GM23338 (cell line): ENCODE measurements at regions not wholly inside any gene's neighbourhood (a gene's known extent, or its start where the extent isn't known, plus 50 kb on each side); places are given as distances from the start of the nearest gene placed in this dataset.

ENCODE experiments used
- ATAC-seq: fragments of 200-7000 bp; cut with Tn5 transposase; 3 replicates; pipeline ENCODE4 v1.9.1; 2020
- DNase-seq: peaks from one replicate; pipeline ENCODE4 v3.0.0-alpha.2; 2015; ENCODE audit warnings: low spot score
- H2AFZ ChIP-seq: fragments of 200-600 bp; sonication (generic); 2 replicates; pipeline ENCODE4 v1.8.0; 2016; ENCODE audit warnings: antibody characterized with exemption, mild to moderate bottlenecking, moderate library complexity
- H3F3A ChIP-seq: fragments of 200-600 bp; sonication (generic); replicated peaks from 2 replicates; pipeline ENCODE4 v1.8.0; 2017; ENCODE audit warnings: antibody characterized with exemption, mixed run types, low read depth
- H3K27ac ChIP-seq: fragments of 200-600 bp; sonication (generic); 2 replicates; pipeline ENCODE4 v1.6.1; 2016; ENCODE audit warnings: low read depth
- H3K27me3 ChIP-seq: fragments of 200-600 bp; sonication (generic); 2 replicates; pipeline ENCODE4 v1.8.0; 2016; ENCODE audit warnings: mild to moderate bottlenecking, mixed run types, moderate library complexity; ENCODE audit not compliant: insufficient read depth
- H3K36me3 ChIP-seq: fragments of 200-600 bp; sonication (generic); 2 replicates; pipeline ENCODE4 v1.8.0; 2016; ENCODE audit warnings: mild to moderate bottlenecking; ENCODE audit not compliant: insufficient read depth
- H3K4me1 ChIP-seq: fragments of 200-600 bp; sonication (generic); 2 replicates; pipeline ENCODE4 v1.8.0; 2016; ENCODE audit warnings: mild to moderate bottlenecking, moderate library complexity; ENCODE audit not compliant: insufficient read depth
- H3K4me2 ChIP-seq: fragments of 200-600 bp; sonication (generic); 2 replicates; pipeline ENCODE4 v1.7.1; 2017; ENCODE audit warnings: mixed run types
- H3K4me3 ChIP-seq: fragments of 200-600 bp; sonication (generic); 2 replicates; pipeline ENCODE4 v1.6.1; 2016; ENCODE audit warnings: mixed run types
- H3K79me2 ChIP-seq: fragments of 200-600 bp; sonication (generic); replicated peaks from 2 replicates; pipeline ENCODE4 v1.8.0; 2017; ENCODE audit warnings: mild to moderate bottlenecking; ENCODE audit not compliant: insufficient read depth
- H3K9me2 ChIP-seq: fragments of 200-600 bp; sonication (generic); 2 replicates; pipeline ENCODE4 v1.8.0; 2017; ENCODE audit not compliant: insufficient read depth
- H4K20me1 ChIP-seq: fragments of 200-600 bp; sonication (generic); replicated peaks from 2 replicates; pipeline ENCODE4 v1.8.0; 2017; ENCODE audit warnings: mild to moderate bottlenecking; ENCODE audit not compliant: insufficient read depth
- H3K27ac Mint-ChIP-seq: 2 replicates; pipeline ENCODE4 v1.8.0; 2020; ENCODE audit warnings: inconsistent platforms, mild to moderate bottlenecking, moderate library complexity, mixed read lengths
- H3K27me3 Mint-ChIP-seq: 3 replicates; pipeline ENCODE4 v1.8.0; 2022; ENCODE audit warnings: low read depth, mild to moderate bottlenecking, moderate library complexity, mixed read lengths, inconsistent platforms; ENCODE audit not compliant: insufficient read depth, poor library complexity
- H3K36me3 Mint-ChIP-seq: 3 replicates; pipeline ENCODE4 v1.8.0; 2021; ENCODE audit warnings: low read depth, mild to moderate bottlenecking, inconsistent platforms, moderate library complexity, mixed read lengths
- H3K4me1 Mint-ChIP-seq: 3 replicates; pipeline ENCODE4 v1.8.0; 2020; ENCODE audit warnings: mild to moderate bottlenecking, inconsistent platforms, mixed read lengths
- H3K4me3 Mint-ChIP-seq: 3 replicates; pipeline ENCODE4 v1.8.0; 2021; ENCODE audit warnings: moderate library complexity, mild to moderate bottlenecking, inconsistent platforms, mixed read lengths
- H3K9me3 Mint-ChIP-seq: 3 replicates; pipeline ENCODE4 v1.8.0; 2020; ENCODE audit warnings: moderate library complexity, mild to moderate bottlenecking, inconsistent platforms, mixed read lengths
- CREB1 ChIP-seq: fragments of 250-450 bp; sonication (Bioruptor Pico); IDR thresholded peaks from 2 replicates; pipeline ENCODE4 v1.5.0; 2020; ENCODE audit warnings: low read depth, mild to moderate bottlenecking, moderate library complexity
- CTCF ChIP-seq, 2 experiments: fragments of 200-600 bp in 1 of 2; sonication (generic) in 1 of 2; conservative IDR thresholded peaks; 2 replicates each; pipeline versions ENCODE4 v1.5.1 to v1.6.1; 2016 to 2017; ENCODE audit warnings: antibody characterized with exemption in 2 of 2, low read depth in 2 of 2, mild to moderate bottlenecking in 2 of 2, moderate library complexity in 1 of 2
- ETS1 ChIP-seq: IDR thresholded peaks from 2 replicates; pipeline ENCODE4 v1.6.1; 2016; ENCODE audit warnings: antibody characterized with exemption
- EZH2 ChIP-seq: fragments of 200-600 bp; sonication (generic); IDR thresholded peaks from one replicate; pipeline ENCODE4 v1.8.0; 2017; ENCODE audit warnings: antibody characterized with exemption, mild to moderate bottlenecking, low read depth; ENCODE audit not compliant: unreplicated experiment
- EZH2phosphoT487 ChIP-seq: fragments of 200-600 bp; sonication (generic); IDR thresholded peaks from one replicate; pipeline ENCODE4 v1.8.1; 2018; ENCODE audit warnings: antibody characterized with exemption; ENCODE audit not compliant: unreplicated experiment
- JUNB ChIP-seq: IDR thresholded peaks from one replicate; pipeline ENCODE4 v1.6.1; 2016; ENCODE audit warnings: antibody characterized with exemption; ENCODE audit not compliant: unreplicated experiment
- NANOG ChIP-seq: IDR thresholded peaks from 2 replicates; pipeline ENCODE4 v1.6.1; 2016; ENCODE audit warnings: antibody characterized with exemption, borderline replicate concordance
- POLR2AphosphoS5 ChIP-seq: IDR thresholded peaks from 2 replicates; pipeline ENCODE4 v1.6.1; 2016; ENCODE audit warnings: antibody characterized with exemption, low read depth
- REST ChIP-seq: IDR thresholded peaks from one replicate; pipeline ENCODE4 v1.6.1; 2018; ENCODE audit warnings: antibody characterized with exemption; ENCODE audit not compliant: unreplicated experiment
- STAT1 ChIP-seq: IDR thresholded peaks from one replicate; pipeline ENCODE4 v1.6.1; 2016; ENCODE audit warnings: antibody characterized with exemption; ENCODE audit not compliant: unreplicated experiment
- ZNF114 ChIP-seq: fragments of 250-450 bp; sonication (Bioruptor Pico); IDR thresholded peaks from 2 replicates; pipeline ENCODE4 v1.5.0; 2020; ENCODE audit warnings: mild to moderate bottlenecking, moderate library complexity
- ZNF331 ChIP-seq: fragments of 250-450 bp; sonication (Bioruptor Pico); IDR thresholded peaks from 2 replicates; pipeline ENCODE4 v1.5.0; 2020; ENCODE audit warnings: low read depth, mild to moderate bottlenecking, moderate library complexity
- ZNF462 ChIP-seq: fragments of 250-450 bp; sonication (Bioruptor Pico); IDR thresholded peaks from 2 replicates; pipeline ENCODE4 v1.5.0; 2020; ENCODE audit warnings: mild to moderate bottlenecking, moderate library complexity

- TF ChIP-seq REST, result no peak
- no peak for TF ChIP-seq NANOG
- no peak for TF ChIP-seq CREB1 (CRISPR knock-in tag)
- TF ChIP-seq EZH2, result no peak
- TF ChIP-seq STAT1, result no peak
- TF ChIP-seq ZNF331 (CRISPR knock-in tag), result no peak
- TF ChIP-seq CTCF (conservative IDR thresholded peaks at IDR 0.05; ENCODE audit: low read depth in 2 of 2), result no peak
- no peak for TF ChIP-seq POLR2AphosphoS5
- no peak for TF ChIP-seq ZNF114
- no peak for TF ChIP-seq ETS1
- TF ChIP-seq EZH2phosphoT487, result no peak
- TF ChIP-seq JUNB, result no peak
Measured at GRCh38 chr10:36277459-36277858, 635.4 kb upstream of the FZD8 start (continued).

- Mint-ChIP-seq H3K9me3 (peaks cover 21% of the 10 kb centered on the region), H3K36me3 (no peaks in the 10 kb centered on the region; the same call in 2 of the 3 replicates), H3K27ac (no peak overlapping the region), H3K4me1 (peaks cover 5% of the 10 kb centered on the region; the same call in 2 of the 3 replicates), H3K27me3 (peaks cover 4% of the 10 kb centered on the region), H3K4me3 (no peak overlapping the region)
- Histone ChIP-seq H3K79me2 (no peaks in the 10 kb centered on the region), H3F3A (no peaks in the 10 kb centered on the region), H3K27me3 (no peaks in the 10 kb centered on the region), H3K27ac (no peak overlapping the region), H3K4me1 (no peaks in the 10 kb centered on the region), H3K36me3 (0 out of 2 replicates have a peak, but pooled peaks cover 3% of the 10 kb centered on the region), H3K4me3 (no peak overlapping the region), H3K4me2 (no peak overlapping the region), H4K20me1 (no peaks in the 10 kb centered on the region), H3K9me2 (no peaks in the 10 kb centered on the region), H2AFZ (no peak overlapping the region)
- no peak for DNase-seq
- no peak for ATAC-seq
- no peak for TF ChIP-seq ZNF462 (CRISPR knock-in tag)
- TF ChIP-seq ZNF331 (CRISPR knock-in tag), result no peak
- no peak for TF ChIP-seq POLR2AphosphoS5
Measured at GRCh38 chr10:36271627-36272340, 629.7 kb upstream of the FZD8 start.
